SK-N-SH treated with all-trans-retinoic acid at 6 μM for 48 hours (cell line): ENCODE measurements at regions not wholly inside any gene's neighbourhood (a gene's known extent, or its start where the extent isn't known, plus 50 kb on each side); places are given as distances from the start of the nearest gene placed in this dataset.

ENCODE experiments used
- ATAC-seq: fragments of 200-7000 bp; cut with Tn5 transposase; 3 replicates; pipeline ENCODE4 v1.9.1; 2020; ENCODE audit warnings: mild to moderate bottlenecking, moderate library complexity
- ARNTL ChIP-seq: fragments of 450-650 bp; formaldehyde crosslinking; IDR thresholded peaks from 2 replicates; pipeline ENCODE4 v1.5.0; 2020; ENCODE audit warnings: low read depth, mild to moderate bottlenecking, moderate library complexity, borderline replicate concordance
- BACH2 ChIP-seq: fragments of 250-450 bp; sonication (Bioruptor Pico); IDR thresholded peaks from 2 replicates; pipeline ENCODE4 v1.9.0; 2021; ENCODE audit warnings: mild to moderate bottlenecking, borderline replicate concordance
- CREB5 ChIP-seq: fragments of 250-450 bp; sonication (Bioruptor Pico); IDR thresholded peaks from 2 replicates; pipeline ENCODE4 v1.5.1; 2020; ENCODE audit warnings: low read depth, mild to moderate bottlenecking, moderate library complexity
- ESRRG ChIP-seq: fragments of 250-450 bp; sonication (Bioruptor Pico); IDR thresholded peaks from 2 replicates; pipeline ENCODE4 v1.6.1; 2021; ENCODE audit warnings: mild to moderate bottlenecking
- GLIS3 ChIP-seq: fragments of 250-450 bp; sonication (Bioruptor Pico); IDR thresholded peaks from 2 replicates; pipeline ENCODE4 v1.5.0; 2020; ENCODE audit warnings: mild to moderate bottlenecking, moderate library complexity
- ISL1 ChIP-seq: fragments of 250-450 bp; sonication (Bioruptor Pico); IDR thresholded peaks from 2 replicates; pipeline ENCODE4 v2.1.2; 2022; ENCODE audit warnings: mild to moderate bottlenecking, moderate library complexity
- OSR1 ChIP-seq: fragments of 250-450 bp; sonication (Bioruptor Pico); IDR thresholded peaks from 2 replicates; pipeline ENCODE4 v1.8.0; 2022; ENCODE audit warnings: moderate library complexity, mild to moderate bottlenecking, inconsistent platforms
- PATZ1 ChIP-seq: fragments of 250-450 bp; sonication (Bioruptor Pico); IDR thresholded peaks from 2 replicates; pipeline ENCODE4 v1.8.0; 2020; ENCODE audit warnings: mild to moderate bottlenecking, moderate library complexity, borderline replicate concordance
- POU6F1 ChIP-seq: fragments of 250-450 bp; sonication (Bioruptor Pico); IDR thresholded peaks from 2 replicates; pipeline ENCODE4 v1.8.0; 2021; ENCODE audit warnings: low read depth, mild to moderate bottlenecking, moderate library complexity, borderline replicate concordance
- PPARA ChIP-seq: fragments of 250-450 bp; sonication (Bioruptor Pico); IDR thresholded peaks from 2 replicates; pipeline ENCODE4 v1.5.0; 2020; ENCODE audit warnings: mild to moderate bottlenecking, borderline replicate concordance
- RARB ChIP-seq: fragments of 250-450 bp; sonication (Bioruptor Pico); IDR thresholded peaks from 2 replicates; pipeline ENCODE4 v1.8.0; 2021; ENCODE audit warnings: mild to moderate bottlenecking, moderate library complexity
- SNAI2 ChIP-seq: fragments of 250-450 bp; sonication (Bioruptor Pico); IDR thresholded peaks from 2 replicates; pipeline ENCODE4 v1.5.0; 2020; ENCODE audit warnings: mild to moderate bottlenecking, moderate library complexity
- TCF4 ChIP-seq: fragments of 250-450 bp; sonication (Bioruptor Pico); IDR thresholded peaks from 2 replicates; pipeline ENCODE4 v1.8.0; 2021; ENCODE audit warnings: mild to moderate bottlenecking, moderate library complexity, borderline replicate concordance
- TSHZ2 ChIP-seq: fragments of 250-450 bp; sonication (Bioruptor Pico); IDR thresholded peaks from 2 replicates; pipeline ENCODE4 v1.5.0; 2020; ENCODE audit warnings: mild to moderate bottlenecking, moderate library complexity
- ZC3H10 ChIP-seq: fragments of 250-450 bp; sonication (Bioruptor Pico); IDR thresholded peaks from 2 replicates; pipeline ENCODE4 v1.5.1; 2021; ENCODE audit warnings: mild to moderate bottlenecking, moderate library complexity
- ZFP3 ChIP-seq: fragments of 250-450 bp; sonication (Bioruptor Pico); IDR thresholded peaks from 2 replicates; pipeline ENCODE4 v1.5.0; 2020; ENCODE audit warnings: mild to moderate bottlenecking, moderate library complexity
- ZFP30 ChIP-seq: fragments of 450-650 bp; formaldehyde crosslinking; IDR thresholded peaks from 2 replicates; pipeline ENCODE4 v1.5.0; 2022; ENCODE audit warnings: mild to moderate bottlenecking, moderate library complexity
- ZNF565 ChIP-seq: fragments of 450-650 bp; formaldehyde crosslinking; conservative IDR thresholded peaks from 2 replicates; pipeline ENCODE4 v1.5.0; 2020; ENCODE audit warnings: low read depth, mild to moderate bottlenecking, moderate library complexity
- ZNF70 ChIP-seq: fragments of 450-650 bp; formaldehyde crosslinking; IDR thresholded peaks from 2 replicates; pipeline ENCODE4 v1.5.0; 2020; ENCODE audit warnings: mild to moderate bottlenecking, moderate library complexity
- ZNF8 ChIP-seq: fragments of 450-650 bp; formaldehyde crosslinking; IDR thresholded peaks from 2 replicates; pipeline ENCODE4 v1.5.0; 2020; ENCODE audit warnings: mild to moderate bottlenecking, moderate library complexity

- TF ChIP-seq TCF4 (CRISPR knock-in tag): no peak
- no peak for TF ChIP-seq PPARA
- TF ChIP-seq GLIS3 (CRISPR knock-in tag): no peak
- TF ChIP-seq SNAI2 (CRISPR knock-in tag): no peak
- TF ChIP-seq ZC3H10 (CRISPR knock-in tag): no peak
- TF ChIP-seq BACH2: no peak
- TF ChIP-seq ARNTL (CRISPR knock-in tag): no peak
- TF ChIP-seq ZFP3 (CRISPR knock-in tag): no peak
- no peak for TF ChIP-seq ESRRG (CRISPR knock-in tag)
- no peak for TF ChIP-seq ZNF70
- TF ChIP-seq ZNF8 (CRISPR knock-in tag): no peak
- TF ChIP-seq PATZ1: no peak
- no peak for TF ChIP-seq RARB (CRISPR knock-in tag)
- no peak for TF ChIP-seq TSHZ2
- TF ChIP-seq, all 23 proteins: peak for 0
- ATAC-seq: no peak
Measured at GRCh38 chr13:23950736-23951510, 53.6 kb upstream of the C1QTNF9B start.

- no peak for TF ChIP-seq ZNF8 (CRISPR knock-in tag)
- no peak for TF ChIP-seq OSR1 (CRISPR knock-in tag)
- no peak for TF ChIP-seq ISL1 (CRISPR knock-in tag)
- TF ChIP-seq ZFP3 (CRISPR knock-in tag): no peak
- no peak for TF ChIP-seq TCF4 (CRISPR knock-in tag)
- no peak for TF ChIP-seq GLIS3 (CRISPR knock-in tag)
- no peak for TF ChIP-seq ARNTL (CRISPR knock-in tag)
- no peak for TF ChIP-seq PATZ1
- no peak for TF ChIP-seq ZFP30 (CRISPR knock-in tag)
- TF ChIP-seq POU6F1 (CRISPR knock-in tag): no peak
- no peak for TF ChIP-seq ZNF565 (CRISPR knock-in tag)
- ATAC-seq: no peak
Measured at GRCh38 chr13:23952796-23953195, 55.5 kb upstream of the C1QTNF9B start.

GRCh38 chr13:23953860-23954512 lies 56.7 kb upstream of the C1QTNF9B start:
- TF ChIP-seq ARNTL (CRISPR knock-in tag) (no peak), ZFP3 (CRISPR knock-in tag) (no peak), ZFP30 (CRISPR knock-in tag) (no peak)
- ATAC-seq: no peak

GRCh38 chr13:23955064-23955463 lies 57.8 kb upstream of the C1QTNF9B start:
- TF ChIP-seq ISL1 (CRISPR knock-in tag) (no peak), RARB (CRISPR knock-in tag) (no peak), PPARA (no peak), PATZ1 (no peak), ZC3H10 (CRISPR knock-in tag) (no peak), GLIS3 (CRISPR knock-in tag) (no peak), ZNF8 (CRISPR knock-in tag) (no peak), SNAI2 (CRISPR knock-in tag) (no peak), OSR1 (CRISPR knock-in tag) (no peak), POU6F1 (CRISPR knock-in tag) (no peak), ZNF70 (no peak), CREB5 (CRISPR knock-in tag) (no peak)
- TF ChIP-seq, all 23 proteins: peak for 0
- no peak for ATAC-seq
